ENCODE measurements at regions not wholly inside any gene's neighbourhood (a gene's known extent, or its start where the extent isn't known, plus 50 kb on each side); places are given as distances from the start of the nearest gene placed in this dataset.

- H2AFZ ChIP-seq (ENCODE audit: low read depth), result no peak overlapping the region
- TF ChIP-seq CTCF (conservative IDR thresholded peaks at IDR 0.05; ENCODE audit: low read depth, low read length), result no peak
- H3K4me3 ChIP-seq (IDR thresholded peaks at IDR 0.05; ENCODE audit: insufficient read depth, low read depth, low read length), result no peak overlapping the region
- H3K79me2 ChIP-seq (ENCODE audit: insufficient read depth, low read depth), result no peaks in the 10 kb centered on the region
- H3K27ac ChIP-seq, result no peak overlapping the region
- no peaks in the 10 kb centered on the region for H3K4me1 ChIP-seq (ENCODE audit: low read depth, poor library complexity, severe bottlenecking)
- H3K36me3 ChIP-seq (ENCODE audit: insufficient read depth), result no peaks in the 10 kb centered on the region
- H3K4me2 ChIP-seq, result no peak overlapping the region
- H3K27me3 ChIP-seq (ENCODE audit: insufficient read depth, low read depth), result no peaks in the 10 kb centered on the region
- H3K9ac ChIP-seq, result no peak overlapping the region
- no peaks in the 10 kb centered on the region for H4K20me1 ChIP-seq (ENCODE audit: insufficient read depth)
Observed at GRCh38 chr4:45568694-45569093, 555.2 kb downstream of the GABRG1 start.

- no peak overlapping the region for H2AFZ ChIP-seq (ENCODE audit: low read depth)
- H3K4me2 ChIP-seq, result no peak overlapping the region
- no peaks in the 10 kb centered on the region for H3K4me1 ChIP-seq (ENCODE audit: low read depth, poor library complexity, severe bottlenecking)
- H3K9ac ChIP-seq, result no peak overlapping the region
- no peak overlapping the region for H3K27ac ChIP-seq
- H3K27me3 ChIP-seq (ENCODE audit: insufficient read depth, low read depth), result no peaks in the 10 kb centered on the region
- TF ChIP-seq CTCF (conservative IDR thresholded peaks at IDR 0.05; ENCODE audit: low read depth, low read length), result no peak
- H3K36me3 ChIP-seq (ENCODE audit: insufficient read depth), result no peaks in the 10 kb centered on the region
- no peaks in the 10 kb centered on the region for H3K79me2 ChIP-seq (ENCODE audit: insufficient read depth, low read depth)
- no peaks in the 10 kb centered on the region for H4K20me1 ChIP-seq (ENCODE audit: insufficient read depth)
- H3K4me3 ChIP-seq (IDR thresholded peaks at IDR 0.05; ENCODE audit: insufficient read depth, low read depth, low read length), result no peak overlapping the region
Observed at GRCh38 chr4:45566896-45567603, 556.8 kb downstream of the GABRG1 start.

GRCh38 chr4:45554423-45554822 lies 569.4 kb downstream of the GABRG1 start:
- Histone ChIP-seq H3K27ac (no peak overlapping the region), H2AFZ (ENCODE audit: low read depth) (no peak overlapping the region), H3K79me2 (ENCODE audit: insufficient read depth, low read depth) (no peaks in the 10 kb centered on the region), H3K36me3 (ENCODE audit: insufficient read depth) (no peaks in the 10 kb centered on the region), H3K4me2 (no peak overlapping the region), H3K4me1 (ENCODE audit: low read depth, poor library complexity, severe bottlenecking) (no peaks in the 10 kb centered on the region), H4K20me1 (ENCODE audit: insufficient read depth) (no peaks in the 10 kb centered on the region), H3K9ac (no peak overlapping the region), H3K4me3 (IDR thresholded peaks at IDR 0.05; ENCODE audit: insufficient read depth, low read depth, low read length) (no peak overlapping the region), H3K27me3 (ENCODE audit: insufficient read depth, low read depth) (no peaks in the 10 kb centered on the region)
- TF ChIP-seq CTCF (conservative IDR thresholded peaks at IDR 0.05; ENCODE audit: low read depth, low read length), result no peak

GRCh38 chr4:45550766-45551366 lies 573.0 kb downstream of the GABRG1 start:
- Histone ChIP-seq H3K4me1 (ENCODE audit: low read depth, poor library complexity, severe bottlenecking) (no peaks in the 10 kb centered on the region), H3K27ac (no peak overlapping the region), H3K27me3 (ENCODE audit: insufficient read depth, low read depth) (no peaks in the 10 kb centered on the region), H2AFZ (ENCODE audit: low read depth) (no peak overlapping the region), H3K79me2 (ENCODE audit: insufficient read depth, low read depth) (no peaks in the 10 kb centered on the region), H3K36me3 (ENCODE audit: insufficient read depth) (no peaks in the 10 kb centered on the region), H3K4me3 (IDR thresholded peaks at IDR 0.05; ENCODE audit: insufficient read depth, low read depth, low read length) (no peak overlapping the region), H3K4me2 (no peak overlapping the region), H3K9ac (no peak overlapping the region), H4K20me1 (ENCODE audit: insufficient read depth) (no peaks in the 10 kb centered on the region)
- no peak for TF ChIP-seq CTCF (conservative IDR thresholded peaks at IDR 0.05; ENCODE audit: low read depth, low read length)

All from KMS-11 (cell line).